ENCODE measurements at regions not wholly inside any gene's neighbourhood (a gene's known extent, or its start where the extent isn't known, plus 50 kb on each side); places are given as distances from the start of the nearest gene placed in this dataset.

- TF ChIP-seq CTCF (IDR thresholded peaks at IDR 0.05) (no peak), POLR2AphosphoS5 (IDR thresholded peaks at IDR 0.05) (no peak), POLR2A (IDR thresholded peaks at IDR 0.05) (no peak), EP300 (IDR thresholded peaks at IDR 0.05) (no peak)
Observed at GRCh38 chr20:39810309-39810708, 848.2 kb downstream of the DHX35 start.

Measured in sigmoid colon (tissue), 4 donors.